ENCODE measurements at regions not wholly inside any gene's neighbourhood (a gene's known extent, or its start where the extent isn't known, plus 50 kb on each side); places are given as distances from the start of the nearest gene placed in this dataset.
"Not testable (repeated sequence)": the region's sequence is repeated elsewhere in the genome, so short reads cannot be mapped to it uniquely, and the experiment has no call there.

GRCh38 chr18:59985289-59985688 is 85.5 kb downstream of the PMAIP1 start:
- DNase-seq (ENCODE audit: extremely low spot score, insufficient read length, low read depth) (no peak), FAIRE-seq (no peak)

- FAIRE-seq, result no peak
- no peak for DNase-seq (ENCODE audit: extremely low spot score, insufficient read length, low read depth)
Observed at GRCh38 chr18:59983506-59983905, 83.7 kb downstream of the PMAIP1 start.

GRCh38 chr18:59980188-59980637 is 80.4 kb downstream of the PMAIP1 start:
- FAIRE-seq (no peak), DNase-seq (ENCODE audit: extremely low spot score, insufficient read length, low read depth) (no peak)

DNA sequence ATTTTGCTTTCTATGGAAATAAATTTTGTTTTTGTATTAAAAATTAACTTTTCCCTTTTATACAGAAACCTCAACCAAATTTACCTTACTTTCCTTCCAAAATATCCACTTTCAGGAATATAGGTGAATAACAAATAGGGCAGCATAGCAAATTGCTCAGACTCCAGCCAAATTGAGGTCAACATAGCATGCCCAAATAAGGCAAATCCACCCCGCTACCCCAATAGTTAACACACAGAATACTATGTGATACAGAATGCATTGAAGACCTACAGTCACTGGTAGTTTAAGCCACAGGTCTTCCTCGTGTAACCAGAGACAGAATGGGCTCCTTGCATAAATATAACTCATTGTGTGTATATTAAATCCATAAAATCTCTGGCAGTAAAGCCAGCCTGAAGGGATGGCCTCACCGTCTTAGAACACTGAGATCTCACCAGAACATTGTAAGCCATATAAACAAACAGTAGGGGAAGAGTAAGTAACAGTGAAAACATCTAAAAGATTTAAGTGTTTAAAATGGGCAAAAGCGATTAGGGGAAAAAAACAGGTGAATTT is 72.2 kb downstream of the PMAIP1 start:
- FAIRE-seq, result no peak
- no peak for DNase-seq (ENCODE audit: extremely low spot score, insufficient read length, low read depth)

DNA sequence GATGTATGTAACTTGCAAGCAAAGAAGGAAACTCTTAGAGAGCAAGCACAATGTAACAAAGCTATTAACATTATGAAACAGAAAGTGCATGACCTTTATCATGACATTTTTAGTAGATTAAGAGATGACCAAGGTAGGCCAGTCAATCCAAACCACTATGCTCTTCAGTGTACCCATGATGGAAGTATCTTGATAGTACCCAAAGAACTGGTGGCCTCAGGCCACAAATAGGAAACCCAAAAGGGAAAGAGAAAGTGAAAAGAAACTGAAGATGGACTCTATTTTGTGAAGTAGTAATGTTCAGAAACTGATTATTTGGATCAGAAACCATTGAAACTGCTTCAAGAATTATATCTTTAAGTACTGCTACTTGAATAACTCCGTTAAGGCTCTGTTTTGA is 71.3 kb downstream of the PMAIP1 start:
- DNase-seq (ENCODE audit: extremely low spot score, insufficient read length, low read depth), result not testable (repeated sequence)

GRCh38 chr18:59969477-59970028 is 69.8 kb downstream of the PMAIP1 start:
- FAIRE-seq; DNase-seq (ENCODE audit: extremely low spot score, insufficient read length, low read depth): not testable (repeated sequence)

More for the DNA sequence above, 71.3 kb downstream of the PMAIP1 start:
- peak; percentile 81 for FAIRE-seq

DNA sequence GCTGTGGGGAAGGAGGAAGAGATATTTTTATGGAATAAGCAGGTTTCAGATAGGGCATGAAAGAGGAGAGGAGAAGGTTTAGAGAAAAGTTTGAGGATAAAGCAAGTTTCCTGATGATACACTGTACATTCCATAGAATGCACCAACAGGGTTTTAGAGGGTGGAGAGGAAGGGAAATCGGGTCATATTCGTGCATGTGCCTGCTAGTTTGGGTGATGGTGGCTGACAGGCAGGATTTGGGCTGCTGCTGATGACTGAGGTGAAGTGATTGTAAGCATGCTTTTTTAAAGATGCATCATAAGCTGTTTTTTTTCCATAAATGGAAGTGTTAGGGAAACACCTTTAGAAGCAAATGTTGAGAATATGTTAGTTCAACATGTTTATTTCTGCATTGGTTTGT is 68.8 kb downstream of the PMAIP1 start:
- FAIRE-seq (no peak), DNase-seq (ENCODE audit: extremely low spot score, insufficient read length, low read depth) (no peak)

DNA sequence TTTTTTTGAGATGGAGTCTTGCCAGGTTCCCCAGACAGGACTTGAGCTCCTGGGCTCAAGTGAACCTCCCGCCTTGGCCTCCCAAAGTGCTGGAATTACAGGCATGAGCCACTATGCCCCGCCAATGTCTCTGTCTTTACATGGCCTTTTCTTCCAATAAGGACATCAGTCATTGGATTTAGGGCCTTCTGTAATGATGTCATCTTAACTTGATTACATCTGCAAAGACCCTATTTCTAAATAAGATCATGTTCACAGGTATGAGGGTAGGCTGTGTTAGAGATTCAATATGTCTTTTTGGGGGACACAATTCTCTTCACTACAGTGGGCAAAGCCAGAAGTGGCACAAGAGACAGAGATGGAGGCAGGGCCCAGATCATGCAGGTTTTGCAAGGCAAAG is 68.1 kb downstream of the PMAIP1 start:
- DNase-seq (ENCODE audit: extremely low spot score, insufficient read length, low read depth) (no peak), FAIRE-seq (no peak)

DNA sequence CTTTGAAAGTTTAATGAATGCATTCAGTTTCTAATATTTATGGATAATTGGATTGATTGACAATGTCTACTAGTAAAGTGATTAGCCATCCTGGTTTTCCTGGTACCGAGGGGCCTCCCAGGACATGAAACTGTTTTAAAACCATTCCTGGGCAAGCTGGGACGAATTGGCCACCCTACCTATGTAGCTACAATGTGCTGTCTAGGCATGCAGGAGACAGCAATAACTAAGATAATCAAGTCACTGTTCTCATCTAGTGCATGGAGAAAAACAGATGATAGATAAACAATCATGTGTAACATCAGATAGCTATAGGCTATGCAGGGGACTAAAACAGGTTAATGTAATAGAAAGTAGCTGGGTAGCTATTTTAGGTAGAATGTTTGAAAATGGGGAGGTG is 67.1 kb downstream of the PMAIP1 start:
- no peak for FAIRE-seq
- no peak for DNase-seq (ENCODE audit: extremely low spot score, insufficient read length, low read depth)

DNA sequence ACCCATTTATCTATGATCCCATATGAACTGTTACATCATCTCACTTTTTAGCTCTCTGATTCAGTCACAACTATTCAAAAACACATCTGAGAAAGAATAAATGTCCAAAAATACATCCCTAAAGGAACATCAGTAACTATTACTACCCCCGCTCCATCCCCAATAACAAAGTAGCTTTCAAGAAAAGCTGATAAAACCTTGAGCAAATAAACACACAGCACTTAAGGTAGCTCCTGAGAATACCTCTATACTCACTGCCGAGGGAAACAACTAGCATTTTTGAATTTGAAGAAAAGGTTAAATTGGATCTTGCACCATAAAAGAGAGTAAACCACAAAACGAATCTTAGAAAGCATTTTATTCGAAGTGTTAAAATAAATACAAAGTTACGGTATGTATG is 63.4 kb downstream of the PMAIP1 start:
- DNase-seq (ENCODE audit: extremely low spot score, insufficient read length, low read depth), result no peak
- FAIRE-seq, result no peak

GRCh38 chr18:59961070-59961469 is 61.3 kb downstream of the PMAIP1 start:
- peak; percentile 72 for FAIRE-seq
- DNase-seq (ENCODE audit: extremely low spot score, insufficient read length, low read depth), result no peak

GRCh38 chr18:59960272-59960671 is 60.5 kb downstream of the PMAIP1 start:
- DNase-seq (ENCODE audit: extremely low spot score, insufficient read length, low read depth) (no peak), FAIRE-seq (peak; percentile 38)

GRCh38 chr18:59959606-59960005 is 59.8 kb downstream of the PMAIP1 start:
- FAIRE-seq, result no peak
- DNase-seq (ENCODE audit: extremely low spot score, insufficient read length, low read depth), result no peak

- FAIRE-seq (no peak), DNase-seq (ENCODE audit: extremely low spot score, insufficient read length, low read depth) (no peak)
Observed at GRCh38 chr18:59959073-59959472, 59.3 kb downstream of the PMAIP1 start.

- DNase-seq (ENCODE audit: extremely low spot score, insufficient read length, low read depth), result no peak
- no peak for FAIRE-seq
Observed at GRCh38 chr18:59957957-59958356, 58.2 kb downstream of the PMAIP1 start.

- FAIRE-seq, result no peak
- DNase-seq (ENCODE audit: extremely low spot score, insufficient read length, low read depth), result no peak
Observed at GRCh38 chr18:59954755-59955156, 55.0 kb downstream of the PMAIP1 start.

DNA sequence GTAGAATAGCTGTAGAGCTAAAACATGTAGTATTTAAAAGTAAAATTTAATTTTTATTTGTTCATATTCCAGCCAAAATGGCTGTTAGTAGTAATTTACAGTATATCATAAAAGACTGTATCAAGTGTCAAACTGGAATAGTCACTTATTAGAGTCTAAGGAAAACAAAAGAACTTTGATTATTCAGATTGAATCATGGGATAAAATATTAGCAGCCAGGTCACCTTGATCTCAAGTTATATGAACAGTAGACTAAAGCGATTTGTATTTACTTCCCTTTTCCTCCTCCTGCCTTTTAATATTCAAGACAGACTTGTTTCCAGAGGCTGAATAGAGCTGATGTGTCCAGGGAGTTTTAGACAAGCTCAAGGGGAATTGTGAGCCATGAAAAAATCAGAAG is 54.4 kb downstream of the PMAIP1 start:
- DNase-seq (ENCODE audit: extremely low spot score, insufficient read length, low read depth), result no peak
- no peak for FAIRE-seq
